Epithelial cell of esophagus (primary cell): ENCODE measurements at regions not wholly inside any gene's neighbourhood (a gene's known extent, or its start where the extent isn't known, plus 50 kb on each side); places are given as distances from the start of the nearest gene placed in this dataset.

Source experiments
- DNase-seq: peaks from one replicate; pipeline ENCODE4 v3.0.0; 2010; ENCODE audit warnings: low read depth
- H3K4me3 ChIP-seq: 2 replicates; pipeline ENCODE4 v1.5.1; 2011; ENCODE audit warnings: mild to moderate bottlenecking, low read length, control low read depth
- CTCF ChIP-seq: IDR thresholded peaks from 2 replicates; pipeline ENCODE4 v1.5.1; 2011; ENCODE audit warnings: low read depth, mild to moderate bottlenecking, low read length, control low read depth, inconsistent platforms; ENCODE audit not compliant: insufficient read depth; ENCODE audit errors: missing control alignments

- peak; percentile 9 for TF ChIP-seq CTCF
- no peak overlapping the region for H3K4me3 ChIP-seq
- no peak for DNase-seq
Observed at GRCh38 chr22:27617214-27617881, 184.2 kb downstream of the MN1 start.

DNA sequence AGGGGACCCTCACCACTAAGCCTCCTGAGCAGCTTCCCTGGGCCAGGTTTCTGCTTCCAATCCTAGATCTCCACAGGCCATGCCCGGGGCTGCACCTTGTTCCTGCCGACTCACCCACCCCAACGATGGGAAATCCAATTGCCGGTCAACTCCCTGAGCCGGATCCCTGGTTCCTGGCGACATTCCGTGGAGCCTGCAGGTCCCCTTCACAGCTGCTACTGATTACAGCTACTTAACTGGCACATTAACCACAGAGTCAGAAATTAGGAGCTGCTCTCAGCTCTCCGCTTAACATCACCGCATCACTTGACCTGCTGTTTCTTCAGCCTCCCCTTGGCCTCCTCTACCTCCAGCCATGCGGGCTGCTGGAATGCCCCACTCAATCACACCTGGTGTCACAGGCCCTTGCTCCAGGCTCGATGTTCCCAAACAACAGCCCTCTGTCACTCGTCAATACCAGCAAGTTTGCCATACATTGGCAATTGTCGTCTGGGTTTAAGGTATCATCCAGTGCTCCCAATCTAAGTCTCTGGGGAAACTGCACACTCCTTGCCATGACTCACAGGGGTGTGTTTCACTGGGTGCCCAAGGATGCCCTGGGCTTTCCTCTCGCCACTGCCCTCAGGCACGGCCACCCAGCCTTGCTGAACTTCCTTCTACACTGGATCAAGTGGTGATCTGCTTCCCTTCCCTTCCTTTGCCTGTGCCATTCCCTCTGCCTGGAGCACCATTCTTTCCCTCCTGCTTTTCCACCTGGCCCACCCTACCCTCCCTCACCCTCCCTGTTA lies 181.0 kb downstream of the MN1 start:
- H3K4me3 ChIP-seq = no peak overlapping the region
- TF ChIP-seq CTCF = no peak
- DNase-seq = peak; percentile 82

DNA sequence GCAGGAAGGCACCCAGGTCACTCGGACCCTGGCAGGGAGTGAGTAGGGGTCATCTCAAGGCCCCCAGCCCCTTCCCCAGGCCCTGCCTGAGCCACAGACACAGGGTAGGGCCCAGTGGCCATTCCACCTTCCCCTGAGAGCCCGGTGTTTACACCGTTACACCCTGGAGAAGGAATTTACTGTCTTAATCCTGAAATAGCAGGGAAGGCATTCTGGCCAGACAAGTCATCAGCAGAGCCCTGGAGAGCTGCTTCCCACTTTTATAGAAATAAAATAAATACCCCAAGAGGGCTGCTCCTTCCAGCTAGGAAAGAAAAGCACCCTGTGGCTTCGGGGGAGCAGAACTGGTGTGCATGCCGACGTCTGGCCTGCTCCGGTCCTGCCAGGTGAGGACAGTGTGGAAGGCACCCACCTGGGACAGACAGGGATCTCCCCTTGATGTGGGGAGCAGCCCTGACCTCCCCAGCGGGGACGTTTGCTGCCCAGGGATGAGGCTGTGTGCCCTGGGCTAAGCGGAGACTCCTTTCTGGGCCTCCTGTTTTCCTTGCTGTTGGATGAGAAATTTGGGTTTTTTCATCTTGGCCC lies 180.0 kb downstream of the MN1 start:
- H3K4me3 ChIP-seq = no peak overlapping the region
- TF ChIP-seq CTCF = no peak
- DNase-seq = no peak

GRCh38 chr22:27624042-27624441 lies 177.5 kb downstream of the MN1 start:
- no peak overlapping the region for H3K4me3 ChIP-seq
- DNase-seq = no peak
- no peak for TF ChIP-seq CTCF

GRCh38 chr22:27624705-27625104 lies 176.9 kb downstream of the MN1 start:
- no peak for TF ChIP-seq CTCF
- no peak for DNase-seq
- no peak overlapping the region for H3K4me3 ChIP-seq

DNA sequence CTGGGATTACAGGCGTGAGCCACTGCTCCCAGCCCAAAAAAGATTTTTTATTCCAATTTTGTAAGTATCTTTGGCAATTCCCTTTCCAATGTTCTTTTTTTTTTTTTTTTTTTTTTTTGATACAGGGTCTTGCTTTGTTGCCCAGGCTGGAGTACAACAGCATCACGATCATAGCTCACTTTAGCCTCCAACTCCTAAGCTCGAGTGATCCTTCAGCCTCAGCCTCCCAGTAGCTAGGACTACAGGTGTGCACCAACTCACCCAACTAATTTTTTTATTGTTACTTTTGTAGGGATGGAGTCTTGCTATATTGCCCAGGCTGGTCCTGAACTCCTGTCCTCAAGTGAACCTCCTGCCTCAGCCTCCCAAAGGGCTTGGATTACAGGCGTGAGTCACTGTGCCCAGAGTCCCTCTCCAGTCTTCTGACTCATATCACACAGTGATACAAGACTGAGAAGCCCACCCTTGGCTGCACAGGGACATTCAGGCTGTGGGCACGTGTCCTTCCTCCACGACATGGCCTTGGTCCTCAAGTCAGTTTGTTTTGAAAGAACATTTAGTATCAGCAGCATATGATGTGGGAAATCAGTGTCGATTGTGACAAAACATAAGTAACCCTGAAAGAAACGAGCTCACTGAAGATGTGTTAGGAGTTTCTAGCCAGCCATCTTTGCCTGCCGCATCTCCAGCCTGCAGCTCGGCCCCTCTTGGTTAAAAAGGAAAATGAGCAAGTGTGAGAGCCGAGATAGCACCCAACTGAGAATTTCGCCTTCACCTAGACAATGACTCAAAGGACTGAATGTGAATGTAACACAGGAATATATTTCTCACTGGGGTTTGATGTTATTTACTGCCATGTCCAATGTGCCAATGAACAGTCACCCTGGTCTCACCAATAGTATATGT lies 175.5 kb downstream of the MN1 start:
- peak; percentile 37 for DNase-seq
- TF ChIP-seq CTCF = no peak
- no peak overlapping the region for H3K4me3 ChIP-seq
